NOMO-1 treated with DMSO at 0.1 percent for 48 hours (cell line): ENCODE measurements at regions not wholly inside any gene's neighbourhood (a gene's known extent, or its start where the extent isn't known, plus 50 kb on each side); places are given as distances from the start of the nearest gene placed in this dataset.
A peak's percentile ranks its signal among the peaks of the same experiment; 100 is the strongest.
"Not testable (repeated sequence)": the region's sequence is repeated elsewhere in the genome, so short reads cannot be mapped to it uniquely, and the experiment has no call there.

Source experiments
- DNase-seq: peaks from one replicate; lab custom pipeline; 2025; ENCODE audit not compliant: unreplicated experiment; lab: John Stamatoyannopoulos, UW

DNA sequence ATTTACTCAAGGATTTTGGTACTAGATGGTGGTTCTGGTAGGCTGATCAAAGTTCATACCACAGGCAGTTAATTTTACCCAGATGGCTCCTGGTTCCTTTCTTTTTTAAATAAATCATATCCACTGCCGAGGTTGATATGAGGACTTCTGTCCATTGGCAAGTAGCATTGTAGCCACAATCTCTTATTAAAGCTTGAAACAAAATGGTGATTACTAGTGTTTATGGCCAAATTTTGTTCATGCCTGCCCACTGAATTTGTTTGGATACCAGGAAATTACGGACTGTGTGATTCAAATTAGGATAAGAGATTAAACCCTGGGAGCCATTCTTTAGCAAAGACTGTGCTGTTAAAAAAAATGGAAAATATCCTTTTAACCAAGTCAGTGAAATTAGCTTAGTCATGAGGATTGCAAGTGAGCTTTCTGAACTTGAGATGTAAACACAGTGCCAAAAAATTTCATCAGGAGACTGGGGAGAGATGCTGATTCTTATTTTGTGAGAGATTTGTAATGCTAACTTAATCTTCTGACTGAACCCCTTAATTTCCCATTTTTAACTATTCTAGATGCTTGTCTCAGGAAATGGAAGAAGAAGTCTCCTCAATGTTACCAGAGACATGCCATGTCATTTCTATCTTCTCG is 893.5 kb upstream of the ADAMTS5 start:
- peak; percentile 57 for DNase-seq

DNA sequence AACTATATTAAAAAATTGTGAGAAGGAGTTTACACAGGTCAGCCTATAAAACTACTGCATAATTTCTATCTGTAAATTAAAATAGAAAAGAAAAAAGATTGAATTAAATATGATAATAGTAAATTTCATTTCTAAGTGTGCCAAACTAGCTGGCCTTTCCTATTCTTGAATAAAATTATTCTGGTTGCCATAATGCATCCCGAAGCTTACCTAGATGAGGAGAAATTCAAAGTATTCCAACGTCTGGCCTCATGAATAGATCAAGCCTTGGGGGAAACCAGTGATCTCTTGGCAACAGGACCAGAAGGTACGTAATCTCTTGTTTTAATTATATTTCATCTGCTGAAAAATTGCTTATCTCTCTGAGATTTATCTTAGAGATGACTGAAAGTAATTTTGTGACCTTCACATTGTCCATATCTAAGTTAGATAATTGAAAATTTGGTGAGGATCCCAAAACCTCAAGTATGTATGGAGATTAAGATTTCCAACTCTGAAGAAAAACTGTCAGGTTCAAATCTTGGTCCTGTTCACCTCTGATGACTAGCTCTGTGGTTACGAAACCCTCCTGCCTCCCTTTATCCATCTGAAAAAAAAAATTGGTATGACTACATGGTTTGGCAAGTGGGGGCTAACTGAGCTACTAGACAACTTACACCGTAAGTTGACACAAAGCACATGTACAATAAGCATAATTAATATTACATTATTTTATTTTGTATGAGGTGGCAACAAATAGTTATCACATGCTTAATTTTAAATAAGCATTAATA is 891.4 kb upstream of the ADAMTS5 start:
- DNase-seq: not testable (repeated sequence)

DNA sequence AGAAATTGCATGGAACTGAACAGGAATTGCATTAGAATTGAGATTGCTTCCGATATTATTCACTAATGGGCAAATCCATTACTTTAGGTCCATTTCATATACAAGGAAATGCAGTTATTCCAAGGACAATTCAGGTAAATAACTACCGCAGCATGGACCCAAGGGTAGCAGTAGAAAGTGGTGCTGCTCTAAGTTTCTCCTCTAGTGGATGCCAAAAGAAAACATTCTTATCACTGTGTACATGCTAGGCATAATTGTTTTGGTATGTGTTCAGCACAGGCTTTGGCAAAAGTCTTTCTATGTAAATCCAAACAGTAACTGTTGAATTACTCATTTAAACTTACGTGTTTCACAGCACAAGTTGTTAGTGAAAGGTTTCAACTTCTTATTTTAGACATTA is 890.1 kb upstream of the ADAMTS5 start:
- not testable (repeated sequence) for DNase-seq

DNA sequence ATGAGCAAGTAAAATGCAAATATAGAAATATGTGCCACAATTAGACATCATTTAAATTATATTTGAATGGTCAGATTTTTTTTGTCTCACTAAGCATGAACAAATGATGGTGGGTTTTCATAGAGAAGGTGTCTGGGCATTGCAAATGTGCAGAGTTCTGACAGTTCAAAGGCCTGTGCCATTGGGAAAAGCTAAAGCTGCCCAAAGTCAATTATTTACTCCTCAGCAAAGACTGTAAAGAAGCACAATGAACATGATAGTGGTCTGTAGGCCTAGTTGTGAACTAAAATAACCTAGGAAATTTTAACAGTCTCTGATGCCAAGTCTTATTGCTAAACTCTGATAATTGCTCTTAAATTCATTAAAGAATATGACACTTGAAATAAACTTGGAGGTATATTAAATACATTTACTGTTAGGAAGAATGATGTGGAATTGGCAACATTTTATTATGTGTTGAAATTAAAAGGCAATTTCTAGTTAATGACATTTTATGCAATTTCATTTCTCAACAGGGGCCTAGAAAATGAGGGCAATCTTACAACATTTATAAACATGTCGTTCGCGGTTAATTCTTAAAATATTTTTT is 874.3 kb upstream of the ADAMTS5 start:
- DNase-seq: no peak

DNA sequence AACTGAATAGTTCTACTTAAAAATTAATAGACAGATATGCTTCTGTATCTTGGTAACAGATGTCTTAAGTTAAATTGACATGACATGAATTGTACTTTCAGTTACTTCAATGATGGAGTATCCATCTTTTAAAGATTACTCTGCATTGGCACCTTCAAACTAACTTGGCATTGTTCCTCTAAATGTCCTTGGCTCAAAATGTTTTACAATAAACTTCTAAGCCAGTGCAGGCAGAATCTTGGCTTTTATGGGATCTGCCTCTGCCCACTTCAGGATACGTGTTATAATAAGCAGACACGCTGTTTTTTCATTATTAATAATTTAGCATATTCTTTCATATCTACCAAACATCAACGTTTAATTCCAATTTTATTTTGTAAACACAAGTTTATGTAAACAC is 873.4 kb upstream of the ADAMTS5 start:
- DNase-seq: no peak

DNA sequence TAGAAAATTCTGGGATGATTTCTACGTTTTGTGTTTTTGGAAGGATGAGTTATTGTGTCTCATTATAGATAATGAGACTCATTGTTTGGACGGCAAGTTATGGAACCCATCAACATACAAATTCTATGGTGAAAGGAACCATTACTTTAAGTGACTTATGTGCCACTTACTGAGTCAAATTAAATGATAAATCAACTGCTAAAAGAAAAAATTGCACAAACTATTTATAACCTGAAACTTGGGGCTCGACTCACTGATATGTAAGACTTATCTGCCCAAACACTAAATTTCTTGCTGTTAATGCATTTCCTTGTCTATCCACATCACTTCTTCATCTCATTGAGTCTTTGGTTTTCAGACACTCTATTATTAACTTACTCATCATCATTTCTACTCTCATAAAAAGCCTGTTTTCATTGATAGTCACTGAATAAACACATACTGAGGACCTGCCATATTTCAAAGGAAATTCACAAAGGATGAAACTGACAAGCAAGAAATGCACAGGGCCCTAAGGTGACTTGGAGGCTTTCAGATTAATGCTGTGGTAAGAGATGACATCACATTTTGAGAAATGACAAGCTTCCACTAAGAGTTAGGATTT is 872.7 kb upstream of the ADAMTS5 start:
- no peak for DNase-seq

DNA sequence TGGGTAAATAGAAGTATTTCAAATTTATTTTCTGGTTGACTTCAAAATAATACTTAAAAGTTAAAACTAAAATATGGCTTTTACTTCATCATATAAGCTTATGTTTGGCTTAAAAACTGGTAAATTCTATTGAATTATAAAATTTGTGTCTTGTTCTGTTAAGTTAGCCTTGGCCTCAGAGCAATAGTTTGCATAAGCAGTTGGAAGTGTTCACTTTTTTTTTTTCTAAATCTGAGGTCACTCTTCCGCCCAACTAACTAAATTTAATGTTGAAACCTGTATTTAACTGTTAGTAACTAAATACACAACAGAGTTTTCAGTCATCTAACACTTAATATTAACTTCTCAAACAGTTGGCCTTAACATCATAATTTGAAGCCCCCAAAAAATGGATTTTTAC is 871.7 kb upstream of the ADAMTS5 start:
- no peak for DNase-seq

DNA sequence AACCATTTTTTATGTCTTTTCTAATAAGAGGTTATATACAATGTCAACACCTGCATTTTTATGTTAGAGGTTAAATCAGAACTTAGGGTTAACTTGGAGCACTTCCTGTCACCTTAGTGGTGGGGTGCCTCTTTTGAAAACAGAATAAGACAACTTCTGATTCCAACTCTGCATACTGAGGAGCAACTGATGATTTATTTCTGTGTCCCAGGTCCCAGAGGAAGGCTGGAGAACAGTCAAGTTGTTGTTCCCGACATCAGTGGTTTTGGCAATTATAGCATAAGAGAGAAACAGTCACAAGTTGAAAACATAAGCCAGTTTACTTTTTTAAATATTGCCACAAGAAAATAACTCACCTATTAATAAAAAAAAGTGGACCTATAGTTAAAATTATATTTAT is 871.0 kb upstream of the ADAMTS5 start:
- no peak for DNase-seq

DNA sequence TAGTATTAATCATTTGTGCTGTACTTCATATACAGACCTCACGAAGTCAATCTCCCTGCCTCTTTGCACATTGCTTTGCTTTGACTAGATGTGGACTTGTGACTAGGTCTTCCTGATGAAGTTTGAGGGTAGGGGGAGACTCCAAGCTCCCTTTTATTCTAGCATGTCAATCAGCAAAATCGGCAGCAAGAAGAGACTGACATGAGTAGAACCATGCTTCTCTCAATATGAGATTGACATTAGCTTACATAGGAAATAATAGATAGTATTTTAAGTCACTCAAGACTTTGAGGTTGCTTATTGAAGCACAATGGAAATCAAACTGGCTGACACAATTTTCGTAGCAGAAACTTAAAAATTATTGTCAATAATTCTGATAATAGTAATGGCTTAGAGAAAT is 866.4 kb upstream of the ADAMTS5 start:
- no peak for DNase-seq

DNA sequence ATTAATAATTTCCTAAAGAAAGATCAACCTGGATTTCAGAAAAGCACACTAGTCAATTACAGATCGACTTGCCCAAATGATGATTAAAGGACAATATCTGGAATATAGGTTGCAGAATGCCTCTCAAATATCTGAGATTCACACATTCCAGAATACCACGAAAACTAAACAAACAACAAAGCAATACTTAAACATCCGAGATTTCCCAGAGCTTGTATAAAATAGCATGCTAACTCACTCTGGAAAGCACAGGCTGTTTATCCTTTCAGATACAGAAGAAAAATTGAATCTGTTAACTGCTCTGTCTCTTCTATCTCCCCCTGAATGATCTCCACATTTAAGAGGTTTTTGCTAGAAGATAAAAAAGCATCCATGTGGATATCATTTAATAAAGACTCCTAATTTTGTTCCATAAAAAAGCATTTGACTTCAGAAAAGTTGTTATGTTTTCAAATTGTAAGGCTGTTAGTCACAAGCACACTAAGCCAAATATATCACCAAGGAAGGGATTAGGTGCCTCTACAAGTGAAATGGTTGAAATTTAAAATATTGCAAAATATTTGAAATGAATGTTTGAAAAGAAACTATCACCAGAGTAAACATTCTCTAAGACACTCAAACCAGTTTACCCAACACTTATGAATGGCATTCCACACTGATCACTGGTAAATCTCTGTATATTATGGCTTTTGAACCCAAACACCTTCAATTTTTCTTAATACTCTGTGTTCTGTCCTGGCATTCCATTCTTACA is 865.1 kb upstream of the ADAMTS5 start:
- DNase-seq: no peak

DNA sequence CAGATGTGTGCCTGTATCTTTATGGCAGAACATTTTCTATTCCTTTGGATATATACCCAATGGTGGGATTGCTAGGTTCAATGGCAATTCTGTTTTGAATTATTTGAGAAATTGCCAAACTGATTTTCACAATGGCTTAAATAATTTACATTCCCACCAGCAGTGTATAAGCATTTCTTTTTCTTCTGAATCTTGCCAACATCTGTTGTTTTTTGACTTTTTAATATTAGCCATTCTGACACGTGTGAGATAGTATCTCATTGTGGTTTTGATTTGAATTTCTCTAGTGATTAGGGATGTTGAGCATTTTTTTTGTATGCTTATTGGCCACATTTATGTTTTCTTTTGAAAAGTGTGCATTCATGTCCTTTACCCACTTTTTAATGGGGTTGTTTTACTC is 864.3 kb upstream of the ADAMTS5 start:
- DNase-seq: no peak

DNA sequence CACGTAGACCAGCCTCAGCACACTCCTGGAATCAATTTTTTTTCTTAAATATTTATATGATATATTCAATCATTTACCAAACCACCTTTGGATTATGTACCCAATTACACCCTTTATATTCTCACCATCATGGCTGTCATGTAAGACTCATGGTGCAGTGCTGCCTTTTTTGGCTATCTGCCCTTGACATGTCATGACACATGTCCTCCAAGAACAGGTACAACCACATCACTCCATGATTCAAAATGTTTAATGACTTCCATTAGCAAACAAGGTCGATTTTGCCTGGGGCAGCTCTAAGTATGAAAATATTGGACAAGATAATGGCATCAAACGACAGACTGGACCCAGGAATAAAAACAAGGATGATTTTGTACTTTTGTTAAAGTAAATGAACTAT is 861.1 kb upstream of the ADAMTS5 start:
- no peak for DNase-seq

DNA sequence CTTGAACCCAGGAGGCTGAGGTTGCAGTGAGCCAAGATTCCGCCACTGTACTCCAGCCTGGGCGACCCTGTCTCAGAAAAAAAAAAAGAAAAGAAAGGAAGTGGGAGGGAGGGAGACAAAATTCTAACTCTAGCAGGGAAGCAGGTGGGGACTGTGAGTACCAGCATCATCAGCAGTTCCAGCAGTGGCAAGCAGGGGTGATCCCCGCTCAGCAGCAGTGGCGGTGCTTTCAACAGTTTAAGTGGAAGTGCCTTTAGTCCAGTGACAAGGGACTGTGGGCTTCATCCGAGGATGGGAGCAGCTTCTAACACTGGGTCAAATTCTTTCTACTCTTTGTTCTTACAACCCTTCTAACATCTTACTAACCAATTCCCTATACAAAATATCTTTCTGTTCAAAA is 858.1 kb upstream of the ADAMTS5 start:
- no peak for DNase-seq

DNA sequence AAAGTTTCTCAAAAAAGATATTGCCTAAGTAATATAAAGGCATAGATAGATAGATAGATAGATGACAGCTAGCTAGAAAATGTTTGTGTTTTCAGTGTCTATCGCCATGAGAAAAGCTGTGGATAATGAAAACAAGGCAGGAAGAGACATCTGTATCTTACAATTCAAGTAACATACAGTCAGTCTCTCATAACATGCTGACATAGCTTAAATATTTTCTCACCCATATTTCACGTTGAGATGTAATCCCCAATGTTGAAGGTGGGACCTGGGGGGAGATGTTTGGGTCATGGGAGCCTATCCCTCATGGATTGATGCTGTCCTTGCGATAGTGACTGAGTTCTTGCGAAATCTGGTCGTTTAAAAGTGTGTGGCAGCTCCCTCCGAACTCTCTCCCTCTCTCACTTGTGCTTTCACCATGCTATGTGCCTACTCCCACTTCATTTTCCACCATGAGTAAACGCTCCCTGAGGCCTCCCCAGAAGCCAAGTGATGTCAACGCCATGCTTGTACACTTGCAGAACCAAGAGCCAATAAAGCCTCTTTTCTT is 856.8 kb upstream of the ADAMTS5 start:
- no peak for DNase-seq

DNA sequence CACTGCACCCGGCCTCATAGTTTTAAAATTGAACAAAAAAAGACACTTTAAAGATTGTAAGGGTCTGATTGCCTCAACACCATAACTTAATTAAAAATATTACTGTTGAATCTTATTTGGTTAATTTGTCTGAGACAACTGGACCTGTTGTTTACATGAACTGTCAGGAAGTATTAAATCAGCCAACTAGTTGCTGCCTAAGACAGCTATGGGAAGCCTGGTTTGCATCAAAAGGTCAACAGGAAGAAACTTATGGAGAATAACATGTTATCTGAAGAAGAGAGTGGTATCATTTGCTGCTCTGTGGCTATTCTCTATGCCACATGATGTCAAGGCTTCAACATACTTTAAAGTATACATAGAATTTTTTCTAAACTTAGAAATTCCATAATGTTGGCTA is 853.5 kb upstream of the ADAMTS5 start:
- no peak for DNase-seq

DNA sequence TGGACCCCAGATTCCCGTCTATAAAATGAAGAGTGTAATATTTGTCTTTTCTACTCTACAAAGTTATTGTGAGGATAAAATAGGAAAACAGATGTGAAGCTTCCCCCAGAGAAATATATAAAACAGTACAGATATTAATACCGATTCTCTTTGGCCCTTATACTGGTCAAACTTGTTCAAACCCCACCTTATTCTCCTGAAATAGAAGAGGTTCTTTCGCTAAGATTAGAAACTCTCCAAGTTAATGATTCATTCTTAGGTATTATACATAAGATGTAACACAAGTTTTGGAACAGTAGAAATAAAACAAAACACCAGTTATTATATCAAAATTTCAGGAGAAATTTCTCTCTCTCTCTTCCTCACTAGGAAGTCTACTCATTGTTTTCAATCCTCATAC is 852.4 kb upstream of the ADAMTS5 start:
- no peak for DNase-seq

DNA sequence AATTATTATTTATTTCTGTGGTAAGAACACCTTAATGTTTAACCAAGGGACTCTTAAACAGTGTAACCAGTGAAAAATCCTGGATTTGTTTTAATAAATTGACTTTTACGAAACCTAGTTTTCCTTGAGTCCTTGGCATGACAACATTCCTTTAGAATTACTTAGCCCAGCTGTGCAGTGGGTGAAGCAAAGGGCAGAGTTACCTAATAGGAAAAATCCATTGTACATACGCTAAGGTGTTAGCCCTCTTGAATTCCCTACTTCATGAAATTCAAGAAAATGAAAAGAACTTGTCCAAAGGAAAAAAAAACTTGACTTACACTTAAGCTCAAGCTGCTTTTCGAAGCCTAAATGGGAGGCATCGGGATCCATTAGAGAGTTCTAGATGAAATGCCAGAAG is 852.0 kb upstream of the ADAMTS5 start:
- DNase-seq: no peak

DNA sequence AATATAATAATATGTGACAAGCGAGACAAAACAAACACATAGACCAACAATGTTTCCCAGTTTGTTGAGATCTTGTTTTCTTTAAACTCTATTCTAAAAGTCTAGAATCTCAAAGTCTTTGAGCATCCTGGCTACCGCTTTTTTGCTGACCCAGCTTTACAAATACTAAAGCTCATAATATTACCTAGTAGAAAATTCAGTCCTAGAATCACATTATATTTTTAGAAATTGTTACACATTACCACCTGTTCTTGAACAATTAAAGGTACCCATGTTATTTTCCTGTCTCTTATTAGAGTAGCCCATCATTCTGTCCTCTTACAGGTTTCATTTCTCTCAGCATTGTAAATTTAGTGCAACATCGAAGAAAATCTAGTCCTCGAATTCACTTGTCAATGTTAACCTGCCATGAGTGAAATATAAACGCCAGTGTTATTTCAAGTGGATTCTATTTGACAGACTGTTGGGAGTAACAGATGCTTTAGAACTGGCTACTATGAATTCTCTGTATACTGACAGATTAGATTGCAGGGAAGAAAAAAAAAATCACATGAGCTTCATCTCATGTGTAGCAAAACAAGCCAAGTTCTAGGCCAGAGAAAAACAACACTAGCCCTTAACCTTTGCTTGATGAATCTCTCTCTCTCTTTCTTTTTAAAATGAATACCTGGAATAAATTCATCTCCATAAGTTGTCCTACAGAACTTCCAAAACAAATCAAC is 851.2 kb upstream of the ADAMTS5 start:
- DNase-seq: no peak

DNA sequence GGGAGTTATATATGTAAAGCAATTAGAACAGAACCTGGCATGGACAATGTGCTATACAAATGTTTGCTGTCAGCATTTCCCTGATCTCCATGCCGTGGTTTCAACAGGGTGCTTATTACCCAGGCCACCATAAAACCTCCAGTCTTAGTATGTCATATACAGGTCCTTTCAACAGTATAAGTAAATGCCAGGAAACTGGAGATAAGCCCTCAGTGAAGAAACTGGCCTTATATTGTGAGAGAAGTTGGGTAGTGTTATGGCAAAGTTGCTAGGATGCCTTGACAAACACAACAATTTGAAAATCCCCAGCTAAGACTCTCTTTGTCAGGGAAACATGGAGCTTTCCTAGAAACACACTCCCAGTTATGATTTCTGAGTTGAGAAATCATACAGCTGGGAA is 850.2 kb upstream of the ADAMTS5 start:
- DNase-seq: no peak

DNA sequence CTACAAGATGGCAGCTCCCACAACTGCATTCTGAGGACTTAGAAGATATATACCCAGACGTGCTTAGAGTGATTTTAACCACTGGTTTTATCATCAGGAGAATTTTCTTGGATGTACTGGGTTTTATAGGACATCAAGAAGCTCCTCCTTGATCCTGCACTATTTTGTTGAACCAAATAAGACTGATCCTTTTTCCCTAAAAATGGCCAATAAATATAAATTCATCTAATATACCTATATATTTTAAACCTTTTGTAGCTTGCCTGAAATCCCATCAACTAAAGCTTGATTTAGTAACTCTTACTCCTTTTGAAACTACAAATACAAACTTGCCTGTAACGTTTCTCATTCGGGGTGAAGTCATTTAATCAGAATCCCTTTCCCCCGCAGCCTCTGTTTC is 849.4 kb upstream of the ADAMTS5 start:
- DNase-seq: no peak
